Stimulated activated effector memory CD8-positive, alpha-beta T cell treated with anti-CD3 and anti-CD28 coated beads, Interleukin-12 subunit alpha, Interleukin-12 subunit beta, amount 100 ng/mL, for 72 hours (primary cell): ENCODE measurements at regions not wholly inside any gene's neighbourhood (a gene's known extent, or its start where the extent isn't known, plus 50 kb on each side); places are given as distances from the start of the nearest gene placed in this dataset.

Experiments
- ATAC-seq: fragments of 150-1000 bp; cut with Tn5 transposase; 2 replicates; pipeline ENCODE4 v1.10.0; 2021
- DNase-seq, 2 donors: peaks; one replicate each; pipeline ENCODE4 v3.0.0; 2021 to 2022; ENCODE audit warnings: low spot score in 2 of 2
- H3K27ac Mint-ChIP-seq: one replicate; pipeline ENCODE4 v1.8.0; 2022; ENCODE audit warnings: mild to moderate bottlenecking, mixed read lengths
- H3K36me3 Mint-ChIP-seq: one replicate; pipeline ENCODE4 v1.8.0; 2022; ENCODE audit warnings: mild to moderate bottlenecking, mixed read lengths
- H3K4me1 Mint-ChIP-seq: one replicate; pipeline ENCODE4 v1.8.0; 2022; ENCODE audit warnings: mixed read lengths
- H3K4me3 Mint-ChIP-seq: one replicate; pipeline ENCODE4 v1.8.0; 2022; ENCODE audit warnings: mild to moderate bottlenecking, mixed read lengths
- H3K9me3 Mint-ChIP-seq: one replicate; pipeline ENCODE4 v1.8.0; 2022; ENCODE audit warnings: mixed read lengths

DNA sequence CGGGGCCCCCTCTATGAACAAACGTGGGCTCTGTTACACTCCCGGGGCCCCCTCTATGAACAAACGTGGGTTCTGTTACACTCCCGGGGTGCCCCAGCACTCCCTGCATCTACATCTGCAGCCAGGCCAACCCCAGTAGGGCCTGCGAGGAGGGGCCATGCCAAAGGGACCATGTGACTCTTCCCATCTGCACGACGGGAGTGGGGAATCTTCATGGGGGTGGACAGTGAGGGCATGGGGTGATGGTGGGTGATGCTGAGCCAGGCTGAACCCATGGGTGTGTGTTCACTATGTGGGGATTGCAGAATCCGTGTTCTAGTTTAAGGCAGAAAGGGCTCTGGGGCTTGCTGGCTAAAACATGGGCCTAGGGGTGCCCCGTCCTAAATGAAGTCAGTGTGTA is 69.9 kb upstream of the ARHGEF7 start:
- Mint-ChIP-seq H3K4me3 (no peak overlapping the region), H3K9me3 (no peaks in the 10 kb centered on the region), H3K27ac (no peak overlapping the region), H3K36me3 (no peaks in the 10 kb centered on the region), H3K4me1 (peaks cover 19% of the 10 kb centered on the region)
- no peak for ATAC-seq
- DNase-seq, result no peak

DNA sequence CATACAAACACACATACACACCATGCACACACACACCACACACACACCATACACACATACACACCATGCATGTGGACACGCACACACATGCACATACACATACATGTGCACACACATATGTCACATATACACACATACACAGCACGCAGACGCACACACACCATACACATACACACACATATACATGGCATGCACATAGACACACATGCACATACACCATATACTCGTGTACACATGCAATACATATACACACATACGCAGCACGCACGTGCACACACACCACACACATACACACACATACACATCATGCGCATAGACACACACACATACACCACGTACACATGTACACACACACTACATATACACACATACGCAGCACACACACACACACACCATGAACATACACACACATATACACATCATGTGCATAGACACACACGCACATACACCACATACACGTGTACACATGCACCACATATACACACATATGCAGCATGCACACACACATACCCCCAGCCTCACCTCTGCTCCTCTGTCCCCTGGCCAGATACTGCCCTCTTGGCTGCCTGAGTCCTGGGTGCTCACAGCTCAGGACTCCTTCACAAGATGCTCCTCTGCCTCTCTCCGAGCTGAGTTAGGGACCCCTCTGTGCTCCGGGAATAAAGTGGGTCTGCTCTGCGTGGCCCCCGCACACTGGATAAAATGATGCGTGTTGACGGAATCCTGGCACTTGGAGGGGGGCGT is 70.9 kb upstream of the ARHGEF7 start:
- H3K4me1 Mint-ChIP-seq, result peaks cover 19% of the 10 kb centered on the region
- no peaks in the 10 kb centered on the region for H3K36me3 Mint-ChIP-seq
- ATAC-seq (peak; percentile 5), DNase-seq (no peak)
- H3K4me3 Mint-ChIP-seq, result no peak overlapping the region
- no peak overlapping the region for H3K27ac Mint-ChIP-seq
- no peaks in the 10 kb centered on the region for H3K9me3 Mint-ChIP-seq

DNA sequence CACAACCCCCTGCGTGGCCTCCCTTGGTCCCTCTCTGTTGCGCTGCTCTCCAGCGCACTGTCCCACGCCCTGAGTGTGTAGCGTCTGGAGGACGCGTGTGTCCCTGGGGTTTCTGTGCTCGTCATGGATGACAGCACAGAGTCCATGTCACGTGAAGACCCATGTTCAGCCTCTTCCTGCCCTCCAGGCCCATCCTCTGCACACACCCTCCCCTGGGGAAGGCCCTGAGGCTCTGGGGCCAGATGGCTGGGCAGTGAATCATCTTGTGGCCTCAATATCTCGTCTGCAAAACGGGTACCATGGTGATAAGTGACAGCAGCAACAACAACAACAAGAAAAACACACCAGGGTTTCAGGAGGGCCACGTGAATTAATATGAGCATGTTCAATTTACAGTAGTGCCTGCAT is 71.5 kb upstream of the ARHGEF7 start:
- Mint-ChIP-seq H3K9me3 (no peaks in the 10 kb centered on the region), H3K4me1 (peaks cover 19% of the 10 kb centered on the region), H3K27ac (no peak overlapping the region), H3K4me3 (no peak overlapping the region), H3K36me3 (no peaks in the 10 kb centered on the region)
- DNase-seq (no peak), ATAC-seq (peak; percentile 78)

DNA sequence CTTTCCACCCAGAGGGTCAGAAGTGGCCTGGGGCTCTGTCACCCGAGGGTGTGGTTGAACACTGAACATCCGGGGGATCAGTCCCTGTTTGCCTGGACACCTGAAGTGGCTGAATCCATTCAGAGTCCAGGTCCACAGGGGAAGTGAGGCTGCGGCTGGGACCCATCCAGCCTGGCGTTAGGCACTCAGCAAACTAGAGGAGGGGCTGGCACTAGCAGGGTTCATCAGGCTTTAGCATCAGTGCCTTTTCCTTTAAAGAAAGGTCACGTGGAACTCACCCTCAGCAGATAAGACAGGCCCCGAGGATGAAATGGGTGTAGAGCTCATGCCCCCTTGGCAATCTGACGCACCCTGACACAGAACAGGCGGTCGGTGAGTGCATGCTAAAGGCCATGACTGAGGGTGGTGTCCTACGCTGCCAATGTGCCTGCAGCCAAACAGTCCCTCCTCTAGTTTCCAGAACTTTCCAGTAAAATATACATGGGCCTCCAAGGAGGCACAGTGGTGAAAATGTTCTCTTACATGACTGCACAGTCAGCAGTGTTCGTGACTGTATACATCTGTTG is 72.4 kb upstream of the ARHGEF7 start:
- DNase-seq, result no peak

DNA sequence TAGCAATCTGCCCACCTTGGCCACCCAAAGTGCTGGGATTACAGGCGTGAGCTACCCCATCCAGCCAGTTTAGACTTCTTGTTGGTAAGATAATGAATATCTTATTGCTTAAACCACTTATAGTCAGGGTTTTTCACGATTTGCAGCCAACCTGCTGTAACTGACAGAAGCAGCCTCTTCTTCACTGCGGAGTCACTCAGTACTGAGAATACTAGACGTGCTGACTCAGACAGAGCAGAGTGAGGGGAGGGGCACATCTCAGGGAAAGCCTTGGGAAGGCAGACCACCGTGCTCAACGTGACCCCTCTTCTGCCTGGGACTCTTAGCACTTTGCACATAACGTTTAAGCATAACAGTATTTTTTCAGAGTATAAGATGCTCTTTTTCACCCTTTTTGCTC is 74.3 kb upstream of the ARHGEF7 start:
- no peaks in the 10 kb centered on the region for H3K36me3 Mint-ChIP-seq
- H3K4me1 Mint-ChIP-seq, result peaks cover 11% of the 10 kb centered on the region
- DNase-seq (no peak), ATAC-seq (no peak)
- H3K4me3 Mint-ChIP-seq, result no peak overlapping the region
- H3K27ac Mint-ChIP-seq, result no peak overlapping the region
- no peaks in the 10 kb centered on the region for H3K9me3 Mint-ChIP-seq

More for the DNA sequence above, 72.4 kb upstream of the ARHGEF7 start:
- H3K4me1 Mint-ChIP-seq, result peaks cover 19% of the 10 kb centered on the region
- no peak for ATAC-seq
- H3K9me3 Mint-ChIP-seq, result no peaks in the 10 kb centered on the region
- H3K36me3 Mint-ChIP-seq, result no peaks in the 10 kb centered on the region
- no peak overlapping the region for H3K27ac Mint-ChIP-seq
- H3K4me3 Mint-ChIP-seq, result no peak overlapping the region

DNA sequence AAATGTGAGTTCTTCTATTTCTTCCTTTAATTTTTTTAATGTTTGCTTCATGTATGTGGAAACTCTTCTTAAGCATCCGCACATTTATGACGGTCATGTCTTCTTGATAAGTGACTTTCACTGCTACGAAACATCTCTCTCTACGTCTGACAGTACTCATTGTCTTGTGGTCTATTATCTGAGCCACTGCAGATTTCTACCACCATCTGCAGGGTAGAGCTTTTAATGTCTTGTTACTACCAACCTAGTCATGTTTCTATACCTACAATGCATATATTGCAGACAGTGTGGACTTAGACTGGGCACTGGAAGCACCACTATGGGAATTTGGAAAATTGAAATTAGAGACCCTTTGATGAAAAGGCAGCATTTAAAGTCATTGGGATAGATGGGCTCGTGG is 75.4 kb upstream of the ARHGEF7 start:
- DNase-seq (no peak), ATAC-seq (no peak)
- H3K27ac Mint-ChIP-seq, result no peak overlapping the region
- no peaks in the 10 kb centered on the region for H3K36me3 Mint-ChIP-seq
- H3K9me3 Mint-ChIP-seq, result no peaks in the 10 kb centered on the region
- no peak overlapping the region for H3K4me3 Mint-ChIP-seq
- peaks cover 11% of the 10 kb centered on the region for H3K4me1 Mint-ChIP-seq

DNA sequence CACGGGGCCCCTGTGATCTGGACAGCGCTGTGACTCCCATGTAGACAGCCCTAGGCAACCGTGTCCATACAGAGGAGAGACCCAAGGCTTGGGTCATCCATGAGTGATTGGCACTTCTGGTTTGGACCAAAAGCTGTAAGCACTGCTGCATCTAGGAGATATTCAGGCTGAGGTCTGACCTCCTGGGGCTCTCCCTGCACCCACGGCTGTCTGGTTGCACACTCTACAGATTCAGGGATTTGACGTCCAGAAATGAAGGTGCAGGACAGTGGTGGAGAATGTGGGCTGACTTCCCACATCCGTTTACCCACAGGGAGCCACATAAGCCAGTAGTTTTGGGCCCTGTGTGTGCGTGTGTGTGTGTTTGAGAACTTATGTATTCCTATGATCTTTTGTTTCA is 76.2 kb upstream of the ARHGEF7 start:
- Mint-ChIP-seq H3K4me1 (peaks cover 7% of the 10 kb centered on the region), H3K36me3 (no peaks in the 10 kb centered on the region), H3K4me3 (no peak overlapping the region), H3K9me3 (no peaks in the 10 kb centered on the region), H3K27ac (no peak overlapping the region)
- ATAC-seq, result no peak
- no peak for DNase-seq

DNA sequence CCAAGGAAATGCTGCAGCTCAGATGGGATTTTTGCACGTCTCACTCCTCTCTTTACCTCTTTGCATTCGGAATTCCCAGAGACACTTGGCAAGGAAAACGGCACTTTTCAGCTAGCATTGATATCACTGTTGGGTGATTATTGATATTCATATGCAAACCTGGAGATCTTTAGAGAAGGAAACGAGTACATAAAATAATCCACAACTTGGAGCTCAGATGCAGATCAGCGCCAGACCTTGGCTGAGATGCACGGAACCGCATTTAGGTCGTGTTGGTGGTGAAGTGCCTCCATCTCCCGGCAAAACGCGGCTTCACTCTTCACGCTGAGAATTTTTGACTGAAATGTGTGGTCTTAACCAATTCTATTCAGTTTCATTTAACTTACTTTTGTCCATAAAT is 77.2 kb upstream of the ARHGEF7 start:
- H3K9me3 Mint-ChIP-seq, result no peaks in the 10 kb centered on the region
- H3K36me3 Mint-ChIP-seq, result no peaks in the 10 kb centered on the region
- no peak overlapping the region for H3K27ac Mint-ChIP-seq
- ATAC-seq (no peak), DNase-seq (no peak)
- no peaks in the 10 kb centered on the region for H3K4me1 Mint-ChIP-seq
- no peak overlapping the region for H3K4me3 Mint-ChIP-seq

DNA sequence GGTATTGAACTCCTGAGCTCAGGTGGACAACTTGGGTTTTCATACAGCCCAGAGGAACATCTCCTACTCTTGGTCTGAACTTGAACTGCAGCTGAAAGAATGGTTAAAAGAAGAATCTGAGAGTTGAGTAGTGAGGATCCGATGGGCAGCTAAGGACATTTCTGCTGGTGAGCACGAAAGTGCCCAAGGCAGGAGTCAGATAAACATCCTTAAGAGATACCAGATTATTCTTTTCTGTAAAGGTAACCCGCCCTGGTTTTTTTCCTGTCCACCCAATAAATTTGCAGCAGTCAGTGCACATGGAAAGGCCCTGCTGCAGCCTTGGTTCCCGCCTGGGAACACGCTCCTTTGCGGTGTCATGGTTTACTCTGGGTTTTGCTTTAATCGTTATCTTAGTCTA is 78.4 kb upstream of the ARHGEF7 start:
- no peaks in the 10 kb centered on the region for H3K9me3 Mint-ChIP-seq
- ATAC-seq (no peak), DNase-seq (no peak)
- H3K4me3 Mint-ChIP-seq, result no peak overlapping the region
- H3K27ac Mint-ChIP-seq, result no peak overlapping the region
- H3K36me3 Mint-ChIP-seq, result peaks cover 2% of the 10 kb centered on the region
- peaks cover 4% of the 10 kb centered on the region for H3K4me1 Mint-ChIP-seq

DNA sequence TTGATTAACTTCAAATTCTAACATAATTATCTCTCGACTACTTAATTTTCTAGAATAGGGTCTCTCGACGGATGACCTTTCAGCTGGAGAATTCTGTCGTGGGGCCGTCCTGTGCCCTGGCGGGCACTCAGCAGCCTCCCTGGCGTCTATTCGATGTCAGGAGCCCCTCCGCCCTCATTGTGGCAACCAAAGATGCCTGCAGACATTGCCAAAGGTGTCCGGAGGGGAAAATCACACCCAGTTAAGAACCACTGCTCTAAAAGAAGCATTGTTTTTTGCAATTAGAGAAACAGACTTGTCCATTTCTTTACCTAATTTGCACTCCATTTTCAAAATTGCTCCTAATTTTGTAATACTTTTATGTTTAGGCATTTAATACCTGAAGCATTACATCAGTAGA is 79.2 kb upstream of the ARHGEF7 start:
- Mint-ChIP-seq H3K4me3 (no peak overlapping the region), H3K4me1 (peaks cover 8% of the 10 kb centered on the region), H3K27ac (no peak overlapping the region), H3K9me3 (no peaks in the 10 kb centered on the region), H3K36me3 (peaks cover 6% of the 10 kb centered on the region)
- DNase-seq (no peak), ATAC-seq (no peak)

DNA sequence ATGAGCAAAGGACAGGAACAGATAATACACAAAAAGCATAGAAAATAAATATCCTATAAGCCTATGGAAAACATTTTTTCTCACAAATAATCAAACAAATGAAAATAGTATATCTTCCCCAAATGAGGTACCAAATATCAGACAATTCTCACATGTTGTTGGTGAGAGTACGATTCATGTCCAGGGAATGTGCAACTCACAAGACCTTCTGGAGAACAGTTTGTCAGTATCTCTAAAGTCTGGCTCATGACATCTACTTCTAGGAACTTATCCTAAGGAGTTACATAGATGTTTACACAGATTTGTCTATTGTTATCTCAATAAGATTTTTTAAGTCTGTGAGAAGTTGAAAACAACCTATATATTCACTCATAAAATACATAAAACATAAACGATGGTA is 80.3 kb upstream of the ARHGEF7 start:
- peaks cover 8% of the 10 kb centered on the region for H3K4me1 Mint-ChIP-seq

DNA sequence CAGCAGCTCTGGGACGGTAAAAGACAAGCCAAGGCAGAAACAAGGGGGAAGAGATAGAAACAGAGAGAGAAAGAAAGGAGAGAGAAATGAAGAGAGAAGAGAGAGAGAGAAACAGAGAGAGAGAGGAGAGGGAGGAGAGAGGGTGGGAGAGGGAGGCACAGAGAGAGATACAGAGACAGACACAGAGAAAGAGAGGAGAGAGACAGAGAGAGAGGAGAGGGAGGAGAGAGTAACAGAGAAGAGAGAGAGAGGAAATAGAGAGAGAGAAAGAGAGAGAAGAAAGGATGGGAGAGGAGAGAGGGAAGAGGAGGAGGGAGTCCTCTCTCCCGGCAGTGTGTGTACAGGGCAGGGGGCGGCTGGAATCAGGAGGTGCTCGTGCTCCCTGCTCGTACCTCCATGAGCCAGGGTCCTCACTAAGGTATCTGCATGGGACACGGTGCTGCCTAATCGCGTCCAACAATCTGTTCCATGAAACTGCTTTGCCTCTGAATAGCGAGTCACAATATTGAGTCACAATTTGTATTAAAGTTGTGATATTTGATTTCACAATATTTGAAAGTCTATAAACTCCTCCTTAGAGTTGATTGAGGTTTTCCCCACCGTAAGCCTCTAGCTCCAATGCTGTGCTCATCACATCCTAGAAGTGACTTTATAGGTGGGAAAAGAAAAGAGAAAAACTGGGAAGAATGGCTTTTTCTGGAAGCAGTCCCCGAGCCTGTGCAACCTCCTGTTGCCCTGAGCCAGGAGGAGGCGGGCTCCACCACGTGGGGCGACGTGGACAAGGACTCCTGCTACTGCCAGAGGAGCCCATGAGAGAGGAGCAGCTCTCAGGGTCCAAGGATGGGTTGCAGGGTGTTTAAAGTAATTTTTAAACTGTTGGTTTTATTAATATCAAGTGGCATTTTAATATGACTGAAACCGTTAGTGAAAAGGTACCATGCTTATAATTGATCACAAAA is 81.7 kb upstream of the ARHGEF7 start:
- Mint-ChIP-seq H3K4me3 (no peak overlapping the region), H3K36me3 (peaks cover 6% of the 10 kb centered on the region), H3K27ac (peak overlapping the region; percentile 51), H3K4me1 (peaks cover 8% of the 10 kb centered on the region), H3K9me3 (no peaks in the 10 kb centered on the region)
- ATAC-seq (no peak), DNase-seq (no peak)

More for the DNA sequence above, 80.3 kb upstream of the ARHGEF7 start:
- Mint-ChIP-seq H3K4me3 (no peak overlapping the region), H3K9me3 (no peaks in the 10 kb centered on the region), H3K36me3 (peaks cover 6% of the 10 kb centered on the region), H3K27ac (no peak overlapping the region)
- ATAC-seq (no peak), DNase-seq (no peak)

DNA sequence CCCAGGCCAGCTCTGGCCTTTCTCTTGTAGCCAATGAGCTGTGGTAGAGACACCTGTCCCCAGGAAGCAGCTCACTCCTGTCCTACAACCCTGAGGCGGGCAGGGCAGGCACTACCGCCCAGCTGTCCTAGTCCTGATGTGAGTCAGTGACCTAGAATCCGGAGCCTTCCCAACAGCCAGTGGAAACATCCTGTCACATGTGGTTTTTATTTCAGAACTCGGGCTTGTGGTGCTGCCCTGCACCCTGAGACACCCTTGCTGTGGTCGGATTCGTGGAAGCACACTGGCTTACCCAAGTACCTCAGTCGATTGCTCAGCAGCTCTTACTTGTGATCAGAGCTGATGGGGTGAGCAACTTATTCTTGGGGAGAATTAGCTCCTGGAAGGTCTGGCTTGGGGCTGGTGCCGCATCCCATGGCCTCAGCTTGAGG is 83.6 kb upstream of the ARHGEF7 start:
- peaks cover 6% of the 10 kb centered on the region for H3K36me3 Mint-ChIP-seq
- DNase-seq (peak in 1 of 2 donors; percentile 10), ATAC-seq (peak; percentile 91)
- H3K27ac Mint-ChIP-seq, result peak overlapping the region; percentile 90
- no peaks in the 10 kb centered on the region for H3K9me3 Mint-ChIP-seq
- peaks cover 8% of the 10 kb centered on the region for H3K4me1 Mint-ChIP-seq
- peak overlapping the region; percentile 31 for H3K4me3 Mint-ChIP-seq

DNA sequence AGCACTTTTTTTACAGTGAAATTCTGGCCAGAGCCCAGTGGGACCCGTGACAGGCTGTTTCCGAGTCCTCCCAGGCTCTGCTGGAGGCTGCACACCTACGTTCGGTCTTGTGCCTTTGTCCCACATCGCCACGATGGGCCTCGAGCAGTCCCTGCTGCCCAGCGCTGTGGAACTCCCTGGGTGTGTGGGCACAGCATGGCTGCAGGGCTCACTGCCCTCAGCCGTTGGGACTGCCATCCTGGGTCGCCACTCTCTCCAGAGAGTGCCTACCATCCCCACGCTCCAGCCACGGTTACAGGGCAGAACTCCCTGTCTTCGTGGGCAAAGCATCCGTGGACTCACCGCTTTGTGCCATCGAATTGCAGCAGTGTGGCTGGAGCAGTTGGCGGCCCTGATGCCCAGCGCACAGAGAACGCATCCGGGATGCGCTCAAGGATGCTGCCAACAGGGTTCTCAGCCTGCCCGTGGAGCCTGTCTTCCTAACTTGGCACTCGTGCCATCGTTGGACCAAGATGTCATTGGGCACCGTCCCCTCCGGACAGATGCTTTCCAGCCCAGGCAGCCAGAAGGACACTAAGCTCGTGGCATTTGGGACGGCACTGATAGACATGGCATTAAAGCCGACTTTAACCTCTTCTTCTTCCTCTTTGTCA is 85.0 kb upstream of the ARHGEF7 start:
- DNase-seq, result no peak
- Mint-ChIP-seq H3K4me1 (peaks cover 8% of the 10 kb centered on the region), H3K4me3 (no peak overlapping the region), H3K9me3 (no peaks in the 10 kb centered on the region), H3K27ac (no peak overlapping the region), H3K36me3 (peaks cover 6% of the 10 kb centered on the region)
- ATAC-seq, result no peak
